OCI-LY7 (cell line): ENCODE measurements at regions not wholly inside any gene's neighbourhood (a gene's known extent, or its start where the extent isn't known, plus 50 kb on each side); places are given as distances from the start of the nearest gene placed in this dataset.

Source experiments
- CTCF ChIP-seq: fragments of 200-600 bp; sonication (generic); conservative IDR thresholded peaks from 2 replicates; pipeline ENCODE4 v1.5.1; 2014; ENCODE audit warnings: mild to moderate bottlenecking, antibody characterized with exemption, low read length, moderate library complexity, mixed read lengths
- EZH2phosphoT487 ChIP-seq: fragments of 200-600 bp; sonication (generic); IDR thresholded peaks from 2 replicates; pipeline ENCODE4 v1.6.1; 2018; ENCODE audit warnings: low read depth, borderline replicate concordance, mild to moderate bottlenecking, mixed run types, antibody characterized with exemption, low read length, moderate library complexity, mixed read lengths

GRCh38 chr7:49669285-49669684 is 104.2 kb upstream of the VWC2 start:
- TF ChIP-seq CTCF (no peak), EZH2phosphoT487 (no peak)
